ENCODE measurements at regions not wholly inside any gene's neighbourhood (a gene's known extent, or its start where the extent isn't known, plus 50 kb on each side); places are given as distances from the start of the nearest gene placed in this dataset.

- no peak overlapping the region for H3K27ac ChIP-seq
- TF ChIP-seq, protein P1, sequence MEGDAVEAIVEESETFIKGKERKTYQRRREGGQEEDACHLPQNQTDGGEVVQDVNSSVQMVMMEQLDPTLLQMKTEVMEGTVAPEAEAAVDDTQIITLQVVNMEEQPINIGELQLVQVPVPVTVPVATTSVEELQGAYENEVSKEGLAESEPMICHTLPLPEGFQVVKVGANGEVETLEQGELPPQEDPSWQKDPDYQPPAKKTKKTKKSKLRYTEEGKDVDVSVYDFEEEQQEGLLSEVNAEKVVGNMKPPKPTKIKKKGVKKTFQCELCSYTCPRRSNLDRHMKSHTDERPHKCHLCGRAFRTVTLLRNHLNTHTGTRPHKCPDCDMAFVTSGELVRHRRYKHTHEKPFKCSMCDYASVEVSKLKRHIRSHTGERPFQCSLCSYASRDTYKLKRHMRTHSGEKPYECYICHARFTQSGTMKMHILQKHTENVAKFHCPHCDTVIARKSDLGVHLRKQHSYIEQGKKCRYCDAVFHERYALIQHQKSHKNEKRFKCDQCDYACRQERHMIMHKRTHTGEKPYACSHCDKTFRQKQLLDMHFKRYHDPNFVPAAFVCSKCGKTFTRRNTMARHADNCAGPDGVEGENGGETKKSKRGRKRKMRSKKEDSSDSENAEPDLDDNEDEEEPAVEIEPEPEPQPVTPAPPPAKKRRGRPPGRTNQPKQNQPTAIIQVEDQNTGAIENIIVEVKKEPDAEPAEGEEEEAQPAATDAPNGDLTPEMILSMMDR (IDR thresholded peaks at IDR 0.05) = no peak
- TF ChIP-seq POLR2A (IDR thresholded peaks at IDR 0.05) = no peak
- intact Hi-C loops (cut with DNase I) = no loop called here
Measured at GRCh38 chr14:62081951-62082350, 319.7 kb downstream of the SNAPC1 start.

GRCh38 chr14:62082779-62083178, 320.6 kb downstream of the SNAPC1 start:
- no peak for DNase-seq
- Histone ChIP-seq H3K4me3 (no peak overlapping the region), H3K4me1 (no peaks in the 10 kb centered on the region), H3K9me3 (peaks cover 0 to 12% (median 0%) of the 10 kb centered on the region in 12 donors), H3K27me3 (peaks cover 0 to 10% (median 0%) of the 10 kb centered on the region in 9 donors), H3K36me3 (no peaks in the 10 kb centered on the region), H3K27ac (no peak overlapping the region)
- intact Hi-C loops (cut with DNase I) = no loop called here
- TF ChIP-seq POLR2A (IDR thresholded peaks at IDR 0.05) = no peak
- TF ChIP-seq, protein P1 (IDR thresholded peaks at IDR 0.05) = no peak
- WGBS, 4 donors = 57 to 78% (median 66%) methylated on average over 6 of the region's 6 CpGs
- ATAC-seq = no peak

More at GRCh38 chr14:62081951-62082350, 319.7 kb downstream of the SNAPC1 start:
- H3K4me1 ChIP-seq = no peaks in the 10 kb centered on the region
- H3K27me3 ChIP-seq = peaks cover 0 to 10% (median 0%) of the 10 kb centered on the region in 9 donors
- no peaks in the 10 kb centered on the region for H3K36me3 ChIP-seq
- 43 to 61% (median 57%) methylated on average over 8 of the region's 8 CpGs for WGBS, 4 donors
- no peak for DNase-seq
- H3K4me3 ChIP-seq = no peak overlapping the region
- H3K9me3 ChIP-seq = peaks cover 0 to 12% (median 0%) of the 10 kb centered on the region in 12 donors
- no peak for ATAC-seq

- no peaks in the 10 kb centered on the region for H3K4me1 ChIP-seq
- no peak for DNase-seq
- ATAC-seq = no peak
- no peaks in the 10 kb centered on the region for H3K36me3 ChIP-seq
- intact Hi-C loops (cut with DNase I) = no loop called here
- H3K4me3 ChIP-seq = no peak overlapping the region
- H3K9me3 ChIP-seq = peaks cover 0 to 12% (median 0%) of the 10 kb centered on the region in 12 donors
- no peak for TF ChIP-seq POLR2A (IDR thresholded peaks at IDR 0.05)
- TF ChIP-seq, protein P1 (IDR thresholded peaks at IDR 0.05) = no peak
- H3K27ac ChIP-seq = no peak overlapping the region
- 87 to 91% (median 90%) methylated on average over 17 of the region's 17 CpGs for WGBS, 4 donors
- peaks cover 0 to 10% (median 0%) of the 10 kb centered on the region in 9 donors for H3K27me3 ChIP-seq
Measured at GRCh38 chr14:62084020-62084419, 321.8 kb downstream of the SNAPC1 start.

DNA sequence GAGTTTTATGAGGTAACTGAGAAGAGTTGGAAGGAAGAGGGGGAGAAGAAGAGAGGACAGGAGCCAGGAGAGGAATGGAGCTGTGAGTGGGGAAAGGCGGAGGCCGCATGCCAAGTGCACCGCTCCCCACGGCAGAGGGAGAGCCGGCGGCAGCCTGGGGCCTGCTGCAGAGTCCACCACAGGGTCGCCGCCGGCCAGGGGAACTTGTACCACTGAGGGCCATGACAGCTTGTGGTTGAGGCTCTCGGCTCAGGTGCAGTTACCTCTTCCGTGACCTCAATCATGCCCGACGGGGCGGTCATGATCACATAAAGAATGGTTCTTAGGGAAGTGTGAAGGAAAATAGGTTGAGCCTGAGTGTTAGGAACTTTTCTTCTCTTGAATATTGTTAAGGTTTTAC, 325.0 kb downstream of the SNAPC1 start:
- Histone ChIP-seq H3K4me1 (no peaks in the 10 kb centered on the region), H3K36me3 (no peaks in the 10 kb centered on the region), H3K9me3 (peaks cover 0 to 12% (median 0%) of the 10 kb centered on the region in 12 donors), H3K27ac (no peak overlapping the region), H3K27me3 (peaks cover 0 to 5% (median 0%) of the 10 kb centered on the region in 9 donors), H3K4me3 (no peak overlapping the region)
- intact Hi-C loops (cut with DNase I) = no loop called here
- no peak for ATAC-seq
- no peak for DNase-seq
- WGBS, 4 donors = 90 to 92% (median 91%) methylated on average over 14 of the region's 14 CpGs
- no peak for TF ChIP-seq POLR2A (IDR thresholded peaks at IDR 0.05)
- TF ChIP-seq, protein P1 (IDR thresholded peaks at IDR 0.05) = no peak

Measured in heart left ventricle (tissue), 16 donors.